ENCODE measurements at regions not wholly inside any gene's neighbourhood (a gene's known extent, or its start where the extent isn't known, plus 50 kb on each side); places are given as distances from the start of the nearest gene placed in this dataset.
"Not testable (repeated sequence)": the region's sequence is repeated elsewhere in the genome, so short reads cannot be mapped to it uniquely, and the experiment has no call there.

- DNase-seq: no peak
These were observed 133.0 kb downstream of the BRD1 start for GRCh38 chr22:49694462-49695260.

- DNase-seq: no peak
These were observed 133.8 kb downstream of the BRD1 start for GRCh38 chr22:49693848-49694247.

- no peak for DNase-seq
These were observed 134.3 kb downstream of the BRD1 start for GRCh38 chr22:49693416-49693815.

GRCh38 chr22:49692499-49693225 is 135.0 kb downstream of the BRD1 start:
- DNase-seq: no peak

GRCh38 chr22:49691256-49691655 is 136.4 kb downstream of the BRD1 start:
- no peak for DNase-seq

GRCh38 chr22:49690454-49690853 is 137.2 kb downstream of the BRD1 start:
- no peak for DNase-seq

GRCh38 chr22:49689858-49690257 is 137.8 kb downstream of the BRD1 start:
- DNase-seq: no peak

- no peak for DNase-seq
These were observed 138.4 kb downstream of the BRD1 start for GRCh38 chr22:49689255-49689770.

- DNase-seq: no peak
These were observed 139.0 kb downstream of the BRD1 start for GRCh38 chr22:49688516-49689254.

- DNase-seq: no peak
These were observed 139.7 kb downstream of the BRD1 start for GRCh38 chr22:49687786-49688515.

GRCh38 chr22:49687333-49687732 is 140.3 kb downstream of the BRD1 start:
- DNase-seq: no peak

- DNase-seq: no peak
These were observed 141.0 kb downstream of the BRD1 start for GRCh38 chr22:49686495-49687219.

- DNase-seq: no peak
These were observed 142.0 kb downstream of the BRD1 start for GRCh38 chr22:49685686-49686085.

GRCh38 chr22:49685116-49685515 is 142.6 kb downstream of the BRD1 start:
- no peak for DNase-seq

GRCh38 chr22:49683032-49683431 is 144.6 kb downstream of the BRD1 start:
- DNase-seq: no peak

- DNase-seq: not testable (repeated sequence)
These were observed 146.9 kb downstream of the BRD1 start for GRCh38 chr22:49680819-49681218.

GRCh38 chr22:49678842-49679170 is 148.9 kb downstream of the BRD1 start:
- no peak for DNase-seq

- DNase-seq: no peak
These were observed 149.4 kb downstream of the BRD1 start for GRCh38 chr22:49678137-49678841.

GRCh38 chr22:49677495-49677889 is 150.2 kb downstream of the BRD1 start:
- no peak for DNase-seq

GRCh38 chr22:49676783-49677494 is 150.7 kb downstream of the BRD1 start:
- DNase-seq: no peak

GRCh38 chr22:49676230-49676629 is 151.4 kb downstream of the BRD1 start:
- DNase-seq: no peak

All from inflammatory macrophage treated with lipopolysaccharide for 4 hours (primary cell).